ENCODE measurements at regions not wholly inside any gene's neighbourhood (a gene's known extent, or its start where the extent isn't known, plus 50 kb on each side); places are given as distances from the start of the nearest gene placed in this dataset.
"Not testable (repeated sequence)": the region's sequence is repeated elsewhere in the genome, so short reads cannot be mapped to it uniquely, and the experiment has no call there.

- no peak overlapping the region for H3K9ac ChIP-seq (ENCODE audit: low read depth in 1 of 2, low read length in 2 of 2)
- 93% methylated on average over 30 of the region's 30 CpGs for WGBS
- peaks cover 0 to 4% (median 2%) of the 10 kb centered on the region in 4 donors for H3K4me1 ChIP-seq (ENCODE audit: control insufficient read depth in 4 of 4, insufficient read depth in 4 of 4, low read length in 3 of 4)
- no peaks in the 10 kb centered on the region for H3K27me3 ChIP-seq (ENCODE audit: control insufficient read depth in 4 of 4, insufficient read depth in 4 of 4, low read length in 3 of 4)
- no peak for DNase-seq (ENCODE audit: low spot score)
- TF ChIP-seq FOXA2 (IDR thresholded peaks at IDR 0.05) (no peak), ATF3 (IDR thresholded peaks at IDR 0.05) (no peak), RXRA (IDR thresholded peaks at IDR 0.05) (no peak), JUND (IDR thresholded peaks at IDR 0.05) (no peak), YY1 (IDR thresholded peaks at IDR 0.05) (no peak), HNF4A (conservative IDR thresholded peaks at IDR 0.05) (no peak), SP1 (IDR thresholded peaks at IDR 0.05) (no peak), GABPA (IDR thresholded peaks at IDR 0.05 in 1 of 2, conservative IDR thresholded peaks at IDR 0.05 in 1 of 2) (no peak), RAD21 (IDR thresholded peaks at IDR 0.05) (no peak), ZBTB33 (IDR thresholded peaks at IDR 0.05) (no peak), HNF4G (IDR thresholded peaks at IDR 0.05) (no peak), EGR1 (IDR thresholded peaks at IDR 0.05; ENCODE audit: low read depth in 2 of 2) (no peak)
- no peak overlapping the region for H3K4me3 ChIP-seq (ENCODE audit: low read depth in 1 of 3, low read length in 3 of 3)
- H3K27ac ChIP-seq (ENCODE audit: low read depth in 1 of 2, low read length in 2 of 2): no peak overlapping the region
- H3K36me3 ChIP-seq (ENCODE audit: control insufficient read depth in 4 of 4, insufficient read depth in 3 of 4, low read depth in 1 of 4, low read length in 3 of 4): no peaks in the 10 kb centered on the region
- no peaks in the 10 kb centered on the region for H3K9me3 ChIP-seq (ENCODE audit: control insufficient read depth in 4 of 4, low read length in 3 of 4)
Measured at GRCh38 chr20:25991051-25991755, 294.6 kb upstream of the ZNF337 start.

- WGBS: 95% methylated on average over 11 of the region's 11 CpGs
- not testable (repeated sequence) for H3K27ac ChIP-seq (ENCODE audit: low read depth in 1 of 2, low read length in 2 of 2); H3K4me1 ChIP-seq (ENCODE audit: control insufficient read depth in 4 of 4, insufficient read depth in 4 of 4, low read length in 3 of 4); H3K27me3 ChIP-seq (ENCODE audit: control insufficient read depth in 4 of 4, insufficient read depth in 4 of 4, low read length in 3 of 4); DNase-seq (ENCODE audit: low spot score); H3K9me3 ChIP-seq (ENCODE audit: control insufficient read depth in 4 of 4, low read length in 3 of 4); H3K9ac ChIP-seq (ENCODE audit: low read depth in 1 of 2, low read length in 2 of 2); H3K4me3 ChIP-seq (ENCODE audit: low read depth in 1 of 3, low read length in 3 of 3); H3K36me3 ChIP-seq (ENCODE audit: control insufficient read depth in 4 of 4, insufficient read depth in 3 of 4, low read depth in 1 of 4, low read length in 3 of 4)
Measured at GRCh38 chr20:25989686-25990085, 293.0 kb upstream of the ZNF337 start.

- no peak for DNase-seq (ENCODE audit: low spot score)
- WGBS: 92% methylated on average over 19 of the region's 19 CpGs
Measured at GRCh38 chr20:25989196-25989595, 292.5 kb upstream of the ZNF337 start.

More at GRCh38 chr20:25989196-25989595, 292.5 kb upstream of the ZNF337 start:
- TF ChIP-seq FOXA1 (IDR thresholded peaks at IDR 0.05) (no peak), JUND (IDR thresholded peaks at IDR 0.05) (no peak), HNF4G (IDR thresholded peaks at IDR 0.05) (no peak), TAF1 (conservative IDR thresholded peaks at IDR 0.05) (no peak), HNF4A (conservative IDR thresholded peaks at IDR 0.05) (no peak), CTCF (IDR thresholded peaks at IDR 0.05; ENCODE audit: low read depth, low read length, missing input control) (no peak), YY1 (IDR thresholded peaks at IDR 0.05) (no peak), MAX (IDR thresholded peaks at IDR 0.05) (no peak), SP1 (IDR thresholded peaks at IDR 0.05) (no peak), EGR1 (IDR thresholded peaks at IDR 0.05; ENCODE audit: low read depth in 2 of 2) (no peak), RAD21 (IDR thresholded peaks at IDR 0.05) (no peak), REST (IDR thresholded peaks at IDR 0.05) (no peak), NR2F2 (IDR thresholded peaks at IDR 0.05) (no peak), FOXA2 (IDR thresholded peaks at IDR 0.05) (no peak), RXRA (IDR thresholded peaks at IDR 0.05) (no peak), GABPA (IDR thresholded peaks at IDR 0.05 in 1 of 2, conservative IDR thresholded peaks at IDR 0.05 in 1 of 2) (no peak)
- H3K27ac ChIP-seq (ENCODE audit: low read depth in 1 of 2, low read length in 2 of 2): no peak overlapping the region
- no peaks in the 10 kb centered on the region for H3K27me3 ChIP-seq (ENCODE audit: control insufficient read depth in 4 of 4, insufficient read depth in 4 of 4, low read length in 3 of 4)
- H3K4me1 ChIP-seq (ENCODE audit: control insufficient read depth in 4 of 4, insufficient read depth in 4 of 4, low read length in 3 of 4): peaks cover 0 to 4% (median 4%) of the 10 kb centered on the region in 4 donors
- no peak overlapping the region for H3K4me3 ChIP-seq (ENCODE audit: low read depth in 1 of 3, low read length in 3 of 3)
- H3K36me3 ChIP-seq (ENCODE audit: control insufficient read depth in 4 of 4, insufficient read depth in 3 of 4, low read depth in 1 of 4, low read length in 3 of 4): no peaks in the 10 kb centered on the region
- no peak overlapping the region for H3K9ac ChIP-seq (ENCODE audit: low read depth in 1 of 2, low read length in 2 of 2)
- no peaks in the 10 kb centered on the region for H3K9me3 ChIP-seq (ENCODE audit: control insufficient read depth in 4 of 4, low read length in 3 of 4)
